HUES64 (cell line): ENCODE measurements at regions not wholly inside any gene's neighbourhood (a gene's known extent, or its start where the extent isn't known, plus 50 kb on each side); places are given as distances from the start of the nearest gene placed in this dataset.
"Not testable (repeated sequence)": the region's sequence is repeated elsewhere in the genome, so short reads cannot be mapped to it uniquely, and the experiment has no call there.

Experiments used
- H3K27ac ChIP-seq: 2 replicates; pipeline ENCODE4 v1.7.0; 2013; ENCODE audit warnings: low read depth, low read length, inconsistent platforms
- H3K27me3 ChIP-seq: 2 replicates; pipeline ENCODE4 v1.6.1; 2013; ENCODE audit warnings: mild to moderate bottlenecking, low read length; ENCODE audit not compliant: insufficient read depth
- H3K36me3 ChIP-seq: 2 replicates; pipeline ENCODE4 v1.6.1; 2013; ENCODE audit warnings: mild to moderate bottlenecking, low read length; ENCODE audit not compliant: insufficient read depth
- H3K4me1 ChIP-seq: 2 replicates; pipeline ENCODE4 v1.6.1; 2013; ENCODE audit warnings: mild to moderate bottlenecking, low read length, moderate library complexity; ENCODE audit not compliant: insufficient read depth
- H3K4me3 ChIP-seq: 2 replicates; pipeline ENCODE4 v1.5.1; 2013; ENCODE audit warnings: mild to moderate bottlenecking, low read length, moderate library complexity
- H3K9ac ChIP-seq: 2 replicates; pipeline ENCODE4 v1.6.1; 2013; ENCODE audit warnings: mild to moderate bottlenecking, low read depth, low read length
- H3K9me3 ChIP-seq: 2 replicates; pipeline ENCODE4 v1.6.1; 2013; ENCODE audit warnings: low read depth, low read length; ENCODE audit not compliant: insufficient read depth
- WGBS: fragments of 150-250, 120-280 bp; methylation state at CpG from one replicate; pipeline ENCODE4 v1.1.7; 2013; ENCODE audit warnings: missing lambda C conversion rate; 5-methylcytosine and 5-hydroxymethylcytosine counted together

DNA sequence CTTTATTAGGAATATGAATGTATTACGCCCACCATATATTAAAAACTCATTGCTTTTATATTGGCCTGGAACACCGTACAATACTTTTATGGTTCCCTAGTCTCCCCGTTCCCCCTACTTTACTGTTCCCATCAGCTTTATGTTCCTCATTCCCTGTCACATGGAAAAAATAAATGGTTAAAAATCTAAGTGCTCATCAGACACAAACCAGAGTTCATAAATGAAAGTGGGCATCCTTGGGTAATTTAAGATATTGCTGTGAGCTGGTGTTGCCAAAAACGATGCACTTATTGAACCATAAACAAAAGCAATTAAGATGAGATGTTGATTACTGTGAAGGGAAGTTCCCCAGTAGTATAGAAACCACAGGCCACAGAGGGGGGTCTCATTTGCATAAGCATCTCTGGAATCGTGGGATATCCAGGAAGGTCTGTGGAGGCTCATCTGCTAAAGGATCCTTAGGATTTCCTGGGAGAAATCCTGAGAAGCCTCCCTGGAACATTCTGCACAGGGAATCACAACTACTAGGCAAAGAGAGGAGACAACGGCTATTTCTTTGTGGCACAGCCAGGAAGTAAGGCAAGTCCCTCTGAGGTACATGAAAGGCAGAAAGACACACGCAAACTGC is 591.4 kb upstream of the CDH11 start:
- Histone ChIP-seq H3K36me3 (no peaks in the 10 kb centered on the region), H3K9ac (no peak overlapping the region), H3K27me3 (no peaks in the 10 kb centered on the region), H3K9me3 (no peaks in the 10 kb centered on the region), H3K27ac (no peak overlapping the region), H3K4me1 (peaks cover 14% of the 10 kb centered on the region), H3K4me3 (no peak overlapping the region)
- WGBS = 61% methylated on average over 7 of the region's 7 CpGs

DNA sequence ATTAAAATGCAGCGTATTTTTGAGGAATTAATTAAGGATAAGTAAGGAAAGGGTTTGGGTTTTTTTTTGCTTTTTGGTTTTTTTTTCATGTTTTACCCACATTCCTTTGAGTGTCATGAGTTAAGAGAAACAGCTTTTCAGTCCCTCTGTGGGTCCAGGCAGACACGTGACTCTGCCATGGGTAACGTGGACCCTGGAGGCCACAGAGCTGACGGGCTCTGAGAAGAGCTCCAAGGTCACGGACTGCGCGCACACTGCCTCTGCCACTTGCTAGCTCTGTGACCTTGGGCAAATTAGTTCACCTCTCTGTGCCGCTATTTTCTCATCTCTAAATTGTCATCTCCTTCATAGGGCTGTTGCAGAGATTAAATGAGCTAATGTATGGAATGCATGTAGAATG is 588.2 kb upstream of the CDH11 start:
- no peak overlapping the region for H3K9ac ChIP-seq
- 89% methylated on average over 8 of the region's 8 CpGs for WGBS
- no peak overlapping the region for H3K27ac ChIP-seq
- peaks cover 22% of the 10 kb centered on the region for H3K4me1 ChIP-seq
- no peaks in the 10 kb centered on the region for H3K27me3 ChIP-seq
- no peaks in the 10 kb centered on the region for H3K36me3 ChIP-seq
- H3K9me3 ChIP-seq = no peaks in the 10 kb centered on the region
- no peak overlapping the region for H3K4me3 ChIP-seq

DNA sequence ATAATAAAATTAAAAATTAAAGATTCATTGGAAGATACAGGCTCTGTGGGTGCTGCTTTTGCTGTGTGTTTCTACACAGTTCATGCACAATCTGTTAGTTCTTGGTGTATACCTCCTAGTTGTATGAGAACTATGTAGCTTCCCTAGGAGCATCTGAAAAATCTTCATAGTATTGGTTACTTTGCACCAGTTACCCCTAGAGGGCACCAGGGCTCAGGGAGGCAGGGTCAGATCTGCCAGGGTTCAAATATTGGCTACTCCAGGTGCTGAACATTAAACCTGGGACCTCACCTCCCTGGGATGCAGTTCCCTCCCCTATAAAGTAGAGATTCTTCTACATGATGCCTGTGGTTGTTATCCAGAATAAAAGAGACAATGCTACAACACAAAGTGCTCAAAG is 583.0 kb upstream of the CDH11 start:
- Histone ChIP-seq H3K9me3 (no peaks in the 10 kb centered on the region), H3K27ac (no peak overlapping the region), H3K9ac (no peak overlapping the region), H3K27me3 (no peaks in the 10 kb centered on the region), H3K36me3 (no peaks in the 10 kb centered on the region), H3K4me1 (peaks cover 13% of the 10 kb centered on the region), H3K4me3 (no peak overlapping the region)

DNA sequence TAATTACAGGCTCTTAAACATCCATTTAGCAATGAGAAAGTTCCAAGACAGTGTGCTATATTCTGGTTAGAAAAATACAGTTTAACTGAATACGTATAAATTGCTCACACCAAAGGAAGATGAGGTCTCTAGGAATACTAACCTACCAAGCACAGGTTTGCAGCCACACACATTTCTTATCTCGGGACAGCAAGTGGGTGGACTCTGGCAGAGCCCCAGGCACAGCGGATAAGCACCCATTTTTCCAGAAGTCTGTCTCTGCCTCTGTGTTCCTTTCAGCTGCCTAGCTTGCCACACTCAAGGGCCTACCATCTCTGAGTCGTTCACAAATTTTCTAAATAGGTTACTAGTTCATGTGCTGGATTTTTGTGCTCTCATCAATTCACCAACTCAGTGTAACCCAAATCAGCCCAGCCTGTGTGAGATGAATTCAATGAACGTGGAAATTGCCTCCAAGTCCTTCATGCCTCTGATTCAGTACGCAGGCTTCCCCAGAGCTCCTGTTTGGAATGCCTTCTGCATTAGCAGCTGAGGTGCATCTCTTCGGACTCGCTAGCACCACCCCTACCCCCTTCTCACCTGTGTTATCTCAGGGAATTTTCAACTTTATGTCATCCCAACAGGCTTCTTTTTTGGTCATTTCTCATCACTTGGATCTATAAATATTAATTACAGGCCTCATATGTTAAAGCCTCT is 581.0 kb upstream of the CDH11 start:
- Histone ChIP-seq H3K9me3 (no peaks in the 10 kb centered on the region), H3K27ac (no peak overlapping the region), H3K4me3 (no peak overlapping the region), H3K27me3 (no peaks in the 10 kb centered on the region), H3K4me1 (peaks cover 22% of the 10 kb centered on the region), H3K36me3 (no peaks in the 10 kb centered on the region), H3K9ac (no peak overlapping the region)
- WGBS = 84% methylated on average over 8 of the region's 8 CpGs

DNA sequence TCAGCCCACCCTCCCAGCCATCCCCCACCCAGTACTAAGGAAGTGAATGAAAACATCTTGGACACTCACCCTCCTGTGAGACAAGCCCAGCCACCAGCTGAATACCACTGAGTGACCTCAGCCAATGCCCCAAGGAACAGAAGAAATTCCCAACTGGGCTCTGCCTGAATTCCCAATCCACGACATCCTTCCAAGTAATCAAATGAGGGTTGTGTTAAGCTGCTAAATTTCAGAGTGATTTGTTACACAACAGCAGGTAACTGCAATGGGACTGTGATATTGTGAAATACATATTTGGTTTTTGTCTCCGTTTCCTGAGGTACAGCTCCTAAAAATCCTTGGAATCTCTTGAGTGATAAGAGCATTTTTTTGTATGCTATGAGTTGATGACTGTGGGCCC is 578.7 kb upstream of the CDH11 start:
- no peaks in the 10 kb centered on the region for H3K27me3 ChIP-seq
- H3K36me3 ChIP-seq = no peaks in the 10 kb centered on the region
- H3K27ac ChIP-seq = no peak overlapping the region
- no peak overlapping the region for H3K4me3 ChIP-seq
- WGBS = 84% methylated on average over 2 of the region's 2 CpGs
- H3K9ac ChIP-seq = no peak overlapping the region
- no peaks in the 10 kb centered on the region for H3K9me3 ChIP-seq
- H3K4me1 ChIP-seq = peaks cover 15% of the 10 kb centered on the region

DNA sequence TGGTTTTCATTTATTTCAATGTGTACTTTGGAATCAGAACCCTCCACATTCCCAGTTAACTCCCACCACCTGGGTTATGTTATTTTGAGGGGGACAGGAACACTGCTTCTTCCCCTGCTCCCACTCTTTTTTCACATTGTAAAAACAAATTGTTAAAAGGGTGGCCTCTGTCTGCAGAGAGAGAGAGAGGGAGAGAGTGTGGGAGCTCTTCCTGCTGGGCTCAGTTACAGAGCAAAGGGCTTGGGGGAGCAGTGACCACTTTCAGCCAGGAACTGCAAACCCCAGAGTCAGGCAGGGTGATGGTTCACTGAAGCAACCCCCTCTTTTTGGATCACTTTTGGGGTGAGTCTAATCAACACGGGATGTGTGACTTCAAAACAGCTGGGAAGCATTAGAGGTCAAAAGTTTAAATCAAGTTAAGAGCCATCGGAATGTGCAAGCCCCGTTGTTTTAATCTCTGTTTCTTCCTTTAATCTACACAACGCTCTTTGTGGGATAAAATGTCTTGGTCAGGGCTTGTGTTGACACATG is 577.0 kb upstream of the CDH11 start:
- H3K4me1 ChIP-seq = peaks cover 15% of the 10 kb centered on the region
- no peak overlapping the region for H3K9ac ChIP-seq
- no peak overlapping the region for H3K4me3 ChIP-seq
- 85% methylated on average over 4 of the region's 4 CpGs for WGBS
- no peak overlapping the region for H3K27ac ChIP-seq
- no peaks in the 10 kb centered on the region for H3K27me3 ChIP-seq
- no peaks in the 10 kb centered on the region for H3K9me3 ChIP-seq
- no peaks in the 10 kb centered on the region for H3K36me3 ChIP-seq

DNA sequence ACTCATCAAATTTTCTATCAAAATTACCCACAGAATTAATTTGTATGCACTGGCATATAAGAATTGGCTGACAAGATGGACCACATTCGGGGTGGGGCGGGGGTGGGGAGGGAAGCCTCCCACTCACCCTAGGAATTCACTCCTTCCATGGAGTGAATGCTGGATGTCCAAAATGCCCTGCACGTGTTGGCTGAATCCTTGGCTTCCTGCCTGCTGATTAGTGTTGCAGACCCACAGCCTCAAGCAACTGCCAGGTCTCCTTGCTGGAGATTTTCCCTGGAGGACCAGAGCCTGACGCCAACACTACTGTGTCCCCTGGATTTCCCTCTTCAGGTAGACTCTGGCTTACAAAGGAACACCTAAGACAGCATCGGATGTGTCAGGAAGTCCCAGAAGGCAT is 575.7 kb upstream of the CDH11 start:
- 91% methylated on average over 5 of the region's 5 CpGs for WGBS
- H3K4me1 ChIP-seq = peaks cover 9% of the 10 kb centered on the region; the same call in 1 of the 2 replicates
- H3K9ac ChIP-seq = no peak overlapping the region
- no peak overlapping the region for H3K4me3 ChIP-seq
- no peaks in the 10 kb centered on the region for H3K9me3 ChIP-seq
- no peaks in the 10 kb centered on the region for H3K36me3 ChIP-seq
- H3K27me3 ChIP-seq = no peaks in the 10 kb centered on the region
- no peak overlapping the region for H3K27ac ChIP-seq

DNA sequence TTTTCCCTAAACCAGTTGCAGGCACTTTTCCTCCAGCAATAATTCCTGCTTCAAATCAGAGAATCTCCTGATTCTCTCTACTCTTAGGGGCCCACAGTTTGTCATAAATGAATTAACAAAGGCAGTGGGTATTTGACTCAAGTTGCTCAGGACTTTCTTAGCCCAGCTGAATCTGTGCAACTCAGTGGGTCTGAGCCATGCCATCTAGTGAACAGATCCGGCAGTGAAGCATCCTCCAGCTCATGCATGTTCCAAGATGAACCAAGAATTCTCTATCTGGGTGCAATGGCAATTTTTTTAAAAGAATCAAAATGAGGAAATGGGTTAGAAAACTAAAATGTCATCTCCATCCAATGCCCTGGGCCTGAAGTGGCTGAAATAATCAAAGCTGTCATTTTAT is 575.2 kb upstream of the CDH11 start:
- Histone ChIP-seq H3K27ac (no peak overlapping the region), H3K9me3 (no peaks in the 10 kb centered on the region), H3K9ac (no peak overlapping the region), H3K4me3 (no peak overlapping the region), H3K36me3 (no peaks in the 10 kb centered on the region), H3K4me1 (peaks cover 9% of the 10 kb centered on the region; the same call in 1 of the 2 replicates), H3K27me3 (no peaks in the 10 kb centered on the region)
- 91% methylated on average over 1 of the region's 1 CpG for WGBS

DNA sequence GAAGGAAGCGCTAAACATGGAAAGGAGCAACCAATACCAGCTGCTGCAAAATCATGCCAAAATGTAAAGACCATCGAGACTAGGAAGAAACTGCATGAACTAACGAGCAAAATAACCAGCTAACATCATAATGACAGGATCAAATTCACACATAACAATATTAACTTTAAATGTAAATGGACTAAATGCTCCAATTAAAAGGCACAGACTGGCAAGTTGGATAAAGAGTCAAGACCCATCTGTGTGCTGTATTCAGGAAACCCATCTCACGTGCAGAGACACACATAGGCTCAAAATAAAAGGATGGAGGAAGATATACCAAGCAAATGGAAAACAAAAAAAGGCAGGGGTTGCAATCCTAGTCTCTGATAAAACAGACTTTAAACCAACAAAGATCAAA is 570.0 kb upstream of the CDH11 start:
- H3K36me3 ChIP-seq, H3K27ac ChIP-seq, H3K27me3 ChIP-seq, H3K4me3 ChIP-seq, H3K9ac ChIP-seq, H3K9me3 ChIP-seq, H3K4me1 ChIP-seq: not testable (repeated sequence)
- 100% methylated on average over 1 of the region's 4 CpGs for WGBS

DNA sequence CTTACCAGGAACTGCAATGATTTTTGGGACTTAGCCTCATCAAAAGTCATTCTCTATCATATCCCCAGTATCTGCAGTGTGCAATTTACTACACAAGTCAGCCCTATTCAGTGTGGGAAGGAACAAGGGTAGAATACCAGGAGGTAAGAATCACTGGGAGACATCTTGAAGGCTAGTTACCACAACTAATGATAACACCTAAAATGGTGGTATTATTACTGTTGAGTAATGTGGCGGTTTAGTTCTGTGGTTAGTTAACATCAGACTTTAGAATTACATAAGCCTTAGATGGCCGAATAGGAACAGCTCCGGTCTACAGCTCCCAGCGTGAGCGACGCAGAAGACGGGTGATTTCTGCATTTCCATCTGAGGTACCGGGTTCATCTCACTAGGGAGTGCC is 567.9 kb upstream of the CDH11 start:
- no peak overlapping the region for H3K4me3 ChIP-seq
- H3K27ac ChIP-seq = no peak overlapping the region
- no peaks in the 10 kb centered on the region for H3K36me3 ChIP-seq
- 0 out of 2 replicates have a peak, but pooled peaks cover 5% of the 10 kb centered on the region for H3K4me1 ChIP-seq
- no peak overlapping the region for H3K9ac ChIP-seq
- 96% methylated on average over 8 of the region's 8 CpGs for WGBS
- no peaks in the 10 kb centered on the region for H3K27me3 ChIP-seq
- H3K9me3 ChIP-seq = no peaks in the 10 kb centered on the region

DNA sequence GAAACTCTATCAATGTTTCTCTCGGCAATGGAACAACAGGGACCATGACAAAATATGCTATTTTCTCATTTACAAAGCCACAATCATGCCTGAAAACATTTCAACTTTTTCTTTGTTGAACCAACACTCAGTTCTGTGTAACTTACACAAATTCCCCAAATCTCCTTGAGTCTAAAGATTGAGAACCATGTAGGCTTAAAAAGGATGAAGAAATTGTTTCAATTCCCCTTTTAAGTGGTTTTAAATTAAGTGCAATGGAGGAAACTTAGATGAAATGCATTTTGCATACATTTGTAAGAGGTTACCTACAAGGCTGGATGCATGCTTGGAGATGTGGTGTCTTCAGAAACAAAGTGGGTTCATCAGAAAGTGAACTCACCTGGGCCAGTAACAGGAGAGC is 566.4 kb upstream of the CDH11 start:
- H3K27ac ChIP-seq = no peak overlapping the region
- WGBS = 100% methylated on average over 1 of the region's 1 CpG
- H3K27me3 ChIP-seq = no peaks in the 10 kb centered on the region
- H3K4me1 ChIP-seq = 0 out of 2 replicates have a peak, but pooled peaks cover 5% of the 10 kb centered on the region
- no peak overlapping the region for H3K9ac ChIP-seq
- no peak overlapping the region for H3K4me3 ChIP-seq
- H3K9me3 ChIP-seq = peaks cover 10% of the 10 kb centered on the region
- no peaks in the 10 kb centered on the region for H3K36me3 ChIP-seq
